Left lung (tissue), 4 donors: ENCODE measurements at regions not wholly inside any gene's neighbourhood (a gene's known extent, or its start where the extent isn't known, plus 50 kb on each side); places are given as distances from the start of the nearest gene placed in this dataset.

Experiments used
- ATAC-seq: fragments of 200-7000 bp; cut with Tn5 transposase; one replicate; pipeline ENCODE4 v1.9.1; 2020; ENCODE audit warnings: moderate library complexity
- DNase-seq, 4 donors: peaks; one replicate each; pipeline ENCODE4 v3.0.0-alpha.2; 2013 to 2020
- H3K27ac ChIP-seq, 2 donors: fragments of 200-600 bp; sonication (generic) in 1 of 2; one replicate each; pipeline versions ENCODE4 v1.5.0 to v1.8.0; 2020 to 2021
- H3K27me3 ChIP-seq, 2 donors: fragments of 200-600 bp; sonication (generic) in 1 of 2; one replicate each; pipeline versions ENCODE4 v1.5.0 to v1.8.0; 2020 to 2021
- H3K36me3 ChIP-seq, 2 donors: fragments of 200-600 bp; sonication (generic) in 1 of 2; one replicate each; pipeline versions ENCODE4 v1.5.0 to v1.8.0; 2020 to 2021
- H3K4me1 ChIP-seq, 2 donors: fragments of 200-600 bp; one replicate each; pipeline ENCODE4 v1.8.0; 2021
- H3K4me3 ChIP-seq, 2 donors: fragments of 200-600 bp; sonication (generic) in 1 of 2; one replicate each; pipeline versions ENCODE4 v1.5.0 to v1.8.0; 2020 to 2021; ENCODE audit warnings: mild to moderate bottlenecking in 1 of 2
- H3K9me3 ChIP-seq, 2 donors: fragments of 200-600 bp; sonication (generic) in 1 of 2; one replicate each; pipeline versions ENCODE4 v1.5.0 to v1.8.0; 2020 to 2021
- intact Hi-C, 2 donors: fragments of 100-400 bp; cut with DNase I; formaldehyde crosslinking; loops; one replicate each; pipeline versions ENCODE4 v1.11.2 to v1.14.2; 2022
- TF ChIP-seq, protein P1 (sequence below), 2 donors: fragments of 200-600 bp; sonication (generic) in 1 of 2; IDR thresholded peaks; one replicate each; pipeline versions ENCODE4 v1.5.0 to v1.8.0; 2021; ENCODE audit warnings: antibody characterized with exemption in 2 of 2
- donor health status: DM: no; HTN: yes; CAD: no.
- donor health status: DM: no; HTN: no; CAD: no.

GRCh38 chr2:188752311-188752710 is 221.9 kb upstream of the COL3A1 start:
- no peak overlapping the region for H3K27ac ChIP-seq
- H3K9me3 ChIP-seq = peaks cover 0 to 23% of the 10 kb centered on the region in 2 donors
- H3K4me3 ChIP-seq = no peak overlapping the region
- no peaks in the 10 kb centered on the region for H3K4me1 ChIP-seq
- no peak for ATAC-seq
- TF ChIP-seq, protein P1, sequence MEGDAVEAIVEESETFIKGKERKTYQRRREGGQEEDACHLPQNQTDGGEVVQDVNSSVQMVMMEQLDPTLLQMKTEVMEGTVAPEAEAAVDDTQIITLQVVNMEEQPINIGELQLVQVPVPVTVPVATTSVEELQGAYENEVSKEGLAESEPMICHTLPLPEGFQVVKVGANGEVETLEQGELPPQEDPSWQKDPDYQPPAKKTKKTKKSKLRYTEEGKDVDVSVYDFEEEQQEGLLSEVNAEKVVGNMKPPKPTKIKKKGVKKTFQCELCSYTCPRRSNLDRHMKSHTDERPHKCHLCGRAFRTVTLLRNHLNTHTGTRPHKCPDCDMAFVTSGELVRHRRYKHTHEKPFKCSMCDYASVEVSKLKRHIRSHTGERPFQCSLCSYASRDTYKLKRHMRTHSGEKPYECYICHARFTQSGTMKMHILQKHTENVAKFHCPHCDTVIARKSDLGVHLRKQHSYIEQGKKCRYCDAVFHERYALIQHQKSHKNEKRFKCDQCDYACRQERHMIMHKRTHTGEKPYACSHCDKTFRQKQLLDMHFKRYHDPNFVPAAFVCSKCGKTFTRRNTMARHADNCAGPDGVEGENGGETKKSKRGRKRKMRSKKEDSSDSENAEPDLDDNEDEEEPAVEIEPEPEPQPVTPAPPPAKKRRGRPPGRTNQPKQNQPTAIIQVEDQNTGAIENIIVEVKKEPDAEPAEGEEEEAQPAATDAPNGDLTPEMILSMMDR (IDR thresholded peaks at IDR 0.05) = no peak
- DNase-seq = no peak
- H3K36me3 ChIP-seq = no peaks in the 10 kb centered on the region
- H3K27me3 ChIP-seq = no peaks in the 10 kb centered on the region
- intact Hi-C loops = no loop called here

GRCh38 chr2:188762151-188762550 is 212.0 kb upstream of the COL3A1 start:
- DNase-seq (no peak), ATAC-seq (no peak)
- no peak overlapping the region for H3K4me3 ChIP-seq
- H3K4me1 ChIP-seq = no peaks in the 10 kb centered on the region
- intact Hi-C loops = no loop called here
- no peak overlapping the region for H3K27ac ChIP-seq
- no peaks in the 10 kb centered on the region for H3K36me3 ChIP-seq
- H3K9me3 ChIP-seq = peaks cover 0 to 20% of the 10 kb centered on the region in 2 donors
- H3K27me3 ChIP-seq = no peaks in the 10 kb centered on the region
- TF ChIP-seq, protein P1 (IDR thresholded peaks at IDR 0.05) = no peak

DNA sequence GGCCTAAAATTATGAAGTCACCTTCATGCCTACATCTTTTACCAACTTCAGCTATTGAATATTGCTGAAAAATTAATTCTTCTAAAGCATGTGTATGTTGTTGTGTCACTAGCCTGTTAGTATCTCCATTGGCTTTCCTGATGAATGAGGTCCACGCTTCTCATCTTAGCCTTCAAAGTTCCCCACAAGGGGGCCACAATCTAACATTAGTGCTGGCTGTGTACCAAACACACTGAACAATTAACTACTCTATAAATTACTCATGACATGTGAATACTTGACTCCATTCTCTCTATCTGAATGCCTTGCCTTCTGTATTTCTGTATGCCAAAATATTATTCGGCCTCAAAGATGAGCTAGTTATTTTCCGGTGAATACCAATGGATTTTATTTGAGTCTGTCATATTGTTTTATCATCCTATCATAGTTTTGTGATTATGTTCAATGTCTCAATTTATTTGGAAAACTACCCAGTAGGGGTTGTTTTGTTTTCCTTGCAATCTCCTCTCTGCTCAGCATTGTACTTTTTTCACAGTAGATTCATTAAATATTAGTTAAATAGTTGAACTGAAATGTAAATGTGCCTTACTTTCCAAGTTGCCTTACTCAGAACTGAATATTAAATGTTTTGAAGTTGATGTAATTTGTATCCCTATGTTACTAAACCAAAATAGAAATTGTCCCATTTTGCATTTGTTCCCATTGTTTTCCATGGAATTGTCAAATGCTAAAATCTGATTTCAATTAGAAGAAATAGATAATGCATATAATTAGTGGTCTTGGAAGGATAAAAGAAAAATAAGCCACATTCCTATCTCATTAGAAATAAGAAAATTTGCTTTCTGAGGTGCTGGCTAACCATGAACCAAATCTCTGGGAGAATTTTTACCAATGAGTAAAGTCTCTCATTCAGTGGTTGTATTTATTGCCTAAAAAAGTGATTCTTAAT is 208.4 kb upstream of the COL3A1 start:
- Histone ChIP-seq H3K4me1 (no peaks in the 10 kb centered on the region), H3K4me3 (no peak overlapping the region), H3K27ac (no peak overlapping the region), H3K27me3 (no peaks in the 10 kb centered on the region), H3K9me3 (no peaks in the 10 kb centered on the region), H3K36me3 (no peaks in the 10 kb centered on the region)
- TF ChIP-seq, protein P1 (IDR thresholded peaks at IDR 0.05) = no peak
- ATAC-seq = no peak
- no peak for DNase-seq
- intact Hi-C loops = no loop called here

- no peaks in the 10 kb centered on the region for H3K4me1 ChIP-seq
- TF ChIP-seq, protein P1 (IDR thresholded peaks at IDR 0.05) = no peak
- H3K27me3 ChIP-seq = no peaks in the 10 kb centered on the region
- no peaks in the 10 kb centered on the region for H3K9me3 ChIP-seq
- no peak for ATAC-seq
- intact Hi-C loops = no loop called here
- no peaks in the 10 kb centered on the region for H3K36me3 ChIP-seq
- no peak overlapping the region for H3K27ac ChIP-seq
- no peak overlapping the region for H3K4me3 ChIP-seq
- no peak for DNase-seq
Measured at GRCh38 chr2:188766471-188766856, 207.7 kb upstream of the COL3A1 start.

GRCh38 chr2:188767176-188767575 is 207.0 kb upstream of the COL3A1 start:
- H3K9me3 ChIP-seq = no peaks in the 10 kb centered on the region
- ATAC-seq (no peak), DNase-seq (no peak)
- H3K27me3 ChIP-seq = no peaks in the 10 kb centered on the region
- TF ChIP-seq, protein P1 (IDR thresholded peaks at IDR 0.05) = no peak
- H3K4me3 ChIP-seq = no peak overlapping the region
- no peak overlapping the region for H3K27ac ChIP-seq
- no peaks in the 10 kb centered on the region for H3K4me1 ChIP-seq
- H3K36me3 ChIP-seq = no peaks in the 10 kb centered on the region
- intact Hi-C loops = no loop called here
